Urinary bladder (tissue), 4 donors: ENCODE measurements at regions not wholly inside any gene's neighbourhood (a gene's known extent, or its start where the extent isn't known, plus 50 kb on each side); places are given as distances from the start of the nearest gene placed in this dataset. TPM values are rescaled to one million over a fixed set of nuclear protein-coding genes. Genes with fewer than 3 reads are reported as not detected.

Experiments
- DNase-seq: peaks from one replicate; pipeline ENCODE4 v3.0.0-alpha.2; 2015; ENCODE audit errors: extremely low spot score
- H3K27ac ChIP-seq: one replicate; pipeline ENCODE4 v1.5.1; 2013; ENCODE audit warnings: low read depth, mild to moderate bottlenecking, moderate library complexity
- H3K36me3 ChIP-seq: one replicate; pipeline ENCODE4 v1.6.1; 2013; ENCODE audit warnings: mild to moderate bottlenecking, moderate library complexity; ENCODE audit not compliant: insufficient read depth
- H3K4me1 ChIP-seq: one replicate; pipeline ENCODE4 v1.6.1; 2013; ENCODE audit warnings: mild to moderate bottlenecking, moderate library complexity; ENCODE audit not compliant: insufficient read depth
- H3K4me3 ChIP-seq: one replicate; pipeline ENCODE4 v1.5.1; 2013; ENCODE audit warnings: low read depth, low read length
- WGBS: extraction: QIAGEN DNeasy Blood & Tissue Kit; methylation state at CpG from one replicate; pipeline ENCODE4 v1.1.7; 2013; 5-methylcytosine and 5-hydroxymethylcytosine counted together
- small RNA-seq: library from RNA; depleted of rRNA; stranded (forward); fragments of <200 nt; gene quantifications from one replicate; pipeline ENCODE3, GENCODE V24; 2014
- donor health status: healthy with polysubstance abuse.
- donor health status: healthy.

GRCh38 chr10:62741996-62742395, 62.5 kb upstream of the ADO start:
- WGBS, result 66% methylated on average over 7 of the region's 7 CpGs
- Histone ChIP-seq H3K36me3 (no peaks in the 10 kb centered on the region), H3K4me3 (no peak overlapping the region), H3K4me1 (no peaks in the 10 kb centered on the region), H3K27ac (no peak overlapping the region)
- no peak for DNase-seq

GRCh38 chr10:62742536-62743061, 61.9 kb upstream of the ADO start:
- no peak overlapping the region for H3K4me3 ChIP-seq
- H3K36me3 ChIP-seq, result no peaks in the 10 kb centered on the region
- H3K4me1 ChIP-seq, result no peaks in the 10 kb centered on the region
- no peak overlapping the region for H3K27ac ChIP-seq
- no peak for DNase-seq
- WGBS, result 55% methylated on average over 6 of the region's 6 CpGs

GRCh38 chr10:62744136-62744535, 60.4 kb upstream of the ADO start:
- Histone ChIP-seq H3K4me1 (no peaks in the 10 kb centered on the region), H3K27ac (no peak overlapping the region), H3K36me3 (no peaks in the 10 kb centered on the region), H3K4me3 (no peak overlapping the region)
- DNase-seq, result no peak
- WGBS, result 70% methylated on average over 3 of the region's 3 CpGs

GRCh38 chr10:62745581-62745980, 58.9 kb upstream of the ADO start:
- Histone ChIP-seq H3K27ac (no peak overlapping the region), H3K36me3 (no peaks in the 10 kb centered on the region), H3K4me3 (no peak overlapping the region), H3K4me1 (no peaks in the 10 kb centered on the region)
- DNase-seq, result no peak
- 88% methylated on average over 2 of the region's 2 CpGs for WGBS

GRCh38 chr10:62746951-62747729, 57.4 kb upstream of the ADO start:
- H3K27ac ChIP-seq, result no peak overlapping the region
- H3K4me1 ChIP-seq, result no peaks in the 10 kb centered on the region
- WGBS, result 92% methylated on average over 3 of the region's 3 CpGs
- no peak for DNase-seq
- no peaks in the 10 kb centered on the region for H3K36me3 ChIP-seq
- H3K4me3 ChIP-seq, result no peak overlapping the region

GRCh38 chr10:62748386-62748785, 56.1 kb upstream of the ADO start:
- Histone ChIP-seq H3K36me3 (no peaks in the 10 kb centered on the region), H3K4me3 (no peak overlapping the region), H3K27ac (no peak overlapping the region), H3K4me1 (no peaks in the 10 kb centered on the region)
- no peak for DNase-seq

- Histone ChIP-seq H3K36me3 (no peaks in the 10 kb centered on the region), H3K4me1 (no peaks in the 10 kb centered on the region), H3K4me3 (no peak overlapping the region), H3K27ac (no peak overlapping the region)
- WGBS, result 84% methylated on average over 5 of the region's 5 CpGs
- DNase-seq, result no peak
Measured at GRCh38 chr10:62749093-62749683, 55.3 kb upstream of the ADO start.

Small RNA genes lying in the stretch of these regions (small RNA-seq; reads per million reads assigned to genes)
- not detected for gene ALDH7A1P4
